Omental fat pad (tissue), 3 donors: ENCODE measurements at regions not wholly inside any gene's neighbourhood (a gene's known extent, or its start where the extent isn't known, plus 50 kb on each side); places are given as distances from the start of the nearest gene placed in this dataset.

Experiments used
- ATAC-seq: fragments of 150-250 bp; one replicate; pipeline ENCODE4 v1.9.1; 2016; ENCODE audit warnings: mild to moderate bottlenecking, moderate library complexity; ENCODE audit not compliant: low FRiP score
- DNase-seq: peaks from one replicate; pipeline ENCODE4 v3.0.0-alpha.2; 2019; ENCODE audit warnings: low spot score
- TF ChIP-seq, protein P1 (sequence below), 3 donors: fragments of 450-650 bp; IDR thresholded peaks; one replicate each; pipeline ENCODE4 v1.5.1; 2016 to 2017; ENCODE audit warnings: antibody characterized with exemption in 3 of 3, mild to moderate bottlenecking in 3 of 3, moderate library complexity in 2 of 3

DNA sequence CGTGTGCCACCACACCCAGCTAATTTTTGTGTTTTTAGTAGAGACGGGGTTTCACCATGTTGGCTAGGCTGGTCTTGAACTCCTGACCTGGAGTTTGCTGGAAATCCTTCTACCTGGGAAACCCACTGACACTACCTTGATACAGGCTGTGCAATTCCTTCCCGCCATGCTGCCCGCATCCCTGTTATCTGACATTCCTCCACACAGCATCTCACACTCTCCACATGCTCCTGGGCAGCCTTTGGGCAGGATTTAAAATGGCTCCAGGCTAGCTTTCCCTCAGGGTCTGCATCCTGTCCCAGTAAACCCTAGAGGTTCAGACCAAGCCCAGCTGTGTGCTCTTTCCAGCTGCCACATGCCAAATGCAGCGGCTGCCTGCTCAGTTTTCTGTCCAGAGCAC lies 319.5 kb upstream of the CXCR4 start:
- DNase-seq (no peak), ATAC-seq (no peak)
- TF ChIP-seq, protein P1, sequence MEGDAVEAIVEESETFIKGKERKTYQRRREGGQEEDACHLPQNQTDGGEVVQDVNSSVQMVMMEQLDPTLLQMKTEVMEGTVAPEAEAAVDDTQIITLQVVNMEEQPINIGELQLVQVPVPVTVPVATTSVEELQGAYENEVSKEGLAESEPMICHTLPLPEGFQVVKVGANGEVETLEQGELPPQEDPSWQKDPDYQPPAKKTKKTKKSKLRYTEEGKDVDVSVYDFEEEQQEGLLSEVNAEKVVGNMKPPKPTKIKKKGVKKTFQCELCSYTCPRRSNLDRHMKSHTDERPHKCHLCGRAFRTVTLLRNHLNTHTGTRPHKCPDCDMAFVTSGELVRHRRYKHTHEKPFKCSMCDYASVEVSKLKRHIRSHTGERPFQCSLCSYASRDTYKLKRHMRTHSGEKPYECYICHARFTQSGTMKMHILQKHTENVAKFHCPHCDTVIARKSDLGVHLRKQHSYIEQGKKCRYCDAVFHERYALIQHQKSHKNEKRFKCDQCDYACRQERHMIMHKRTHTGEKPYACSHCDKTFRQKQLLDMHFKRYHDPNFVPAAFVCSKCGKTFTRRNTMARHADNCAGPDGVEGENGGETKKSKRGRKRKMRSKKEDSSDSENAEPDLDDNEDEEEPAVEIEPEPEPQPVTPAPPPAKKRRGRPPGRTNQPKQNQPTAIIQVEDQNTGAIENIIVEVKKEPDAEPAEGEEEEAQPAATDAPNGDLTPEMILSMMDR (IDR thresholded peaks at IDR 0.05), result no peak

DNA sequence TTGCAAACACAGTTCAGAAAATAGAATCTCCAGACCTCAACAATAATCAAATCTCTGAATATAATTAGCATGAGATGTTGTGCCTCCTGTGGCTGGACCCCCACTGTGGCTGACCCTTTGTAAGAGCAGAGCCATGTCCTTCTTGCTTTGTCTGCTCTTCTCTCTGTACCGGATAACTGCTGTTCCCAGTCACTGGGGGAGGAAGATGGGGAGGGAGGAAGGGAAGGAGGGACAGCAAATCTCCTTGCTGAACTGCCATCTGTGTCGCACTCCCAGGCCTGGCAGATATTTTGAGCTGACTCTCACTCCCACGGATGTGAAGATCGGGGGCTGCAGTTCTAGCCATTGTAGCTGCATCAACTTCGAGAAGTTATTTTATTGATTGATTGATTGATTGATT lies 319.0 kb upstream of the CXCR4 start:
- TF ChIP-seq, protein P1 (IDR thresholded peaks at IDR 0.05), result no peak
- DNase-seq, result no peak
- no peak for ATAC-seq

DNA sequence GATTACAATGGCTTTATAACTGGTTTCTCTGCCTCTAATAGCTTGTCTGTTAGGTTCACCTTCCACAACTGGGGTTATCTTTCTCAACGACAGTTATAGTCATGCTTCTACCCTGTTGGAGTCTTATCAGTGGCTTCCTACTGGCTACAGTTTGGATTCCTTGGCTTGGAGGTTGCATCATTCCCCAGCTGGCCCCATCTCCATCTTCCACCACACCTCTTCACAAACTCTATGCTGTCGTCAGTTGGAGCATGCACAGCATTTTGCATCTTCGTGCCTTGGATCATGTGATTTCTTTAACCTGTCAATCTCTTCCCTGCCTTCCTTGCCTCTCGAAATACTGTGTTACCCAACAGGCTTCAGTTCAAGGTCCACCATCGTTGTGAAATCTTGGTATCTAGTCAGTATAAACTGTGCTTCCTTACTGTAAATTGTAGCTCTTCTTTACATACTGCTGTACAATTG lies 316.3 kb upstream of the CXCR4 start:
- ATAC-seq, result no peak
- TF ChIP-seq, protein P1 (IDR thresholded peaks at IDR 0.05), result no peak
- no peak for DNase-seq

DNA sequence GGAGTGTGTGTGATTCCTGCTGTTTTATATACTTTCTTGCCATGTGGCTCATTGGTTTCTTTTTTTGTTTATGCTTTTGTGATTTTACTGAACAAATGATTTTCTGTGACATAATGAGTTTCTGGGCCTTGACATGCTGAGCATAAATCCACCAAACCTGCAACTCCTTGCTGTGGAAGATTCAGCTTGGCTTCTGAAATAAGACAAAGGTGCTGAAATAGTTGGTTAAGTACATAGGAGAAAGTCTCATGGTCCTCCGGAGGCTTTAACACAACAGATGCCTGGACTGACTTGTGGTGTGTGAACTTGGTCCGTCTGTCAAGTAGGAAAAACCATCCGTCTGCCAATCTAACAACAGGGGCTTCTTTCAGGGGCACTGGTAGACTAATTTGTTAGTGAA lies 315.3 kb upstream of the CXCR4 start:
- ATAC-seq, result no peak
- TF ChIP-seq, protein P1 (IDR thresholded peaks at IDR 0.05), result no peak
- no peak for DNase-seq

DNA sequence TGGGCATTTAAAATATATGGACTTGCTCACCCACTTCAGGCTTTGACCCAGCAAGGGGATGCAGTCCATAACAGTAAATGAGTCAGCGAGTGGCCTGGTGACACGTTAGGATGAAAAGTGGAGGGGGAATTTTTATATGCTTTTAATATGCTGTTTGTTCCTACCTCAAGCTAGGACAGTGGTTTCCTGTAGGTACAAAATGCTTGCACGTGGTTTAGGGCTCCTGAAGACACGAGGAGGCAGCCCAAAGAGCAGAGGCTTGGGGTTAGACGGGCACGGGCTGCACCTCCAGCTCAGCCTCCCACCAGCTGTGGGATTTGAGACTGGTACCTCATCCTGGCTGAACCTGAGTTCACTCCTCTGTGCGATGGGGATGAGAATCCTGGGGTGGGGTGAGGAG lies 306.2 kb upstream of the CXCR4 start:
- TF ChIP-seq, protein P1 (IDR thresholded peaks at IDR 0.05), result no peak
- ATAC-seq (no peak), DNase-seq (no peak)

DNA sequence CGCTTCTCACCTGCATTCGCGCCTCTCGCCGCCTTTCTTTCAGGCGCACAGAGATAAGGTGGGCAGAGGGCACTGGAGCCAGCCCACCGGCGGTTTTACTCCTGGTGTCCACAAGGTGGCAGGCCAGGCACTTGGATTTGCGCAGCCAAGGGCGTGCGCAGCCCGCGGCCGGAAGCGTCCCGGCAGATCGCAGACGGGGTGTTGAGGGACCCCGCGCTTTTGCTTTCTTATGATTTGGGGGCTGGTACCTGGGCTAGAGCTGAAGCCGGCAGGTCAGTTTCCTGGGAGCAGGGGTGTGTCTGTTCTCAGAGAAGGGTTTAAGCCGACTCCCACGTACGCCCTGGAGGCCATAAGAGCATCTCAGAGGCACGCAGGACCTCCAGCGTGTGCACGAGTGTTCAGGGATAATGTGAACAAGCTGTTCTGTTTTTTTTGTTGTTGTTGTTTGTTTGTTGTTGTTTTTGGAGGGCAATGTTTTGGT lies 305.6 kb upstream of the CXCR4 start:
- TF ChIP-seq, protein P1 (IDR thresholded peaks at IDR 0.05), result peak in 1 of 3 donors; percentile 44
- ATAC-seq, result peak; percentile 78
- peak; percentile 41 for DNase-seq

DNA sequence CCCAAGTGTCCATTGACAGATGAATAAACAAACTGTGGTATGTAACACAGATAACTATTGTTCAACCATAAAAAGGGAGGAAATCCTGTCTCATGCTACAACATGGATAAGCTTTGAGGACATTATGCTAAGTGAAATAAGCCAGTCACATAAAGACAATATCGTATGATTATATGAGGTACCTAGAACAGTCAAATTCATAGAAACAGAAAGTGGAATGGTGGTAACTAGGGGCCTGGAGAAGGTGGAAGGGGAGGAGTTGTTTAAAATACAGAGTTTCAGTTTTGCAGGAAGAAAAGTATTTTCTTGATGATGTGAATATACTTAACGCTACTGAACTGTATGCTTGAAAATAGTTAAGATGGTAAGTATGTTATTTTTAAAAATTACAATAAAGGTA lies 304.6 kb upstream of the CXCR4 start:
- DNase-seq, result no peak
- ATAC-seq, result no peak
- TF ChIP-seq, protein P1 (IDR thresholded peaks at IDR 0.05), result no peak
